GM18907 (cell line): ENCODE measurements at regions not wholly inside any gene's neighbourhood (a gene's known extent, or its start where the extent isn't known, plus 50 kb on each side); places are given as distances from the start of the nearest gene placed in this dataset.
"Not testable (repeated sequence)": the region's sequence is repeated elsewhere in the genome, so short reads cannot be mapped to it uniquely, and the experiment has no call there.

Source experiments
- ATAC-seq: cut with Tn5 transposase; IDR thresholded peaks from one replicate; pipeline ENCODE4 v1.9.1; 2021; ENCODE audit warnings: mild to moderate bottlenecking, moderate library complexity; ENCODE audit not compliant: unreplicated experiment

- no peak for ATAC-seq
Observed at GRCh38 chr5:67896311-67896929, 319.1 kb upstream of the PIK3R1 start.

DNA sequence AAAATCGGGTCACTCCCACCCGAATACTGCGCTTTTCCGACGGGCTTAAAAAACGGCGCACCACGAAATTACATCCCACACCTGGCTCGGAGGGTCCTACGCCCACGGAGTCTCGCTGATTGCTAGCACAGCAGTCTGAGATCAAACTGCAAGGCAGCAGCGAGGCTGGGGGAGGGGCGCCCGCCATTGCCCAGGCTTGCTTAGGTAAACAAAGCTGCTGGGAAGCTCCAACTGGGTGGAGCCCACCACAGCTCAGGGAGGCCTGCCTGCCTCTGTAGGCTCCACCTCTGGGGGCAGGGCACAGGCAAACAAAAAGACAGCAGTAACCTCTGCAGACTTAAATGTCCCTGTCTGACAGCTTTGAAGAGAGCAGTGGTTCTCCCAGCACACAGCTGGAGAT is 325.7 kb upstream of the PIK3R1 start:
- not testable (repeated sequence) for ATAC-seq

- no peak for ATAC-seq
Observed at GRCh38 chr5:67887748-67888161, 327.8 kb upstream of the PIK3R1 start.

- no peak for ATAC-seq
Observed at GRCh38 chr5:67886761-67887160, 328.8 kb upstream of the PIK3R1 start.

DNA sequence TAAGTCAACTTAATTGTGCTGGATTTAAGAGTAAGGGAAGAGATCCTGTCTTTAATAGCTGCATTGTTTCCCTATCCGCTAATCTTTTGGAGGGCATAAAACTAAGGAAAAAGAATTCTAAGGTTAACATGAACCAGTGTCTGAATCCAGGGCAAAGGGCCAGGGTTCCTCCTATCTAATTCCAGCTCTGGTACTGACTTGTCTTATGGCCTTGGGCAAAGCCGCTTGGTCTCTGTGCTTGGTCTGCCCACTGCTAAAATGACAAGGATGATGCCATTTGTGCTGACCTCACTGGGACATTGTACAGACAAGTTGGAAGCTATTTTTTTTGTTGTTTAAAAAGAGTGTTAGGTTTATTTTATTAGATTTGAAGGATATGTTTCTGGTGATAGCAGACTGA is 334.7 kb upstream of the PIK3R1 start:
- ATAC-seq: no peak

DNA sequence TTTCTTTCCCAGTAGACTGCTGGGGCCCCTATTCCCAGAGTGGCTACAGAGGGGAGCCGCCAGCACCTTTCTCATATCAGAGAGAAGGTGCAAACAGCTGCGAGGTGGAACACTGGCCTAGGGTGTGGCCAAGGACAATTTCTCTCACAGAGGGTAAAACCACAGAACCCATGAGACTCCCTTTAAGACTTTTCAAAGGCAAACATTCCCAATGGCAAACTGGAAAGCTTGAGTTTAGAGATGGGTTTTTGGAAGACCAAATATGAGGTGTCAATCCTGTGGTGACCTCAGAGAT is 335.1 kb upstream of the PIK3R1 start:
- no peak for ATAC-seq

- ATAC-seq: no peak
Observed at GRCh38 chr5:67879620-67880510, 335.7 kb upstream of the PIK3R1 start.

DNA sequence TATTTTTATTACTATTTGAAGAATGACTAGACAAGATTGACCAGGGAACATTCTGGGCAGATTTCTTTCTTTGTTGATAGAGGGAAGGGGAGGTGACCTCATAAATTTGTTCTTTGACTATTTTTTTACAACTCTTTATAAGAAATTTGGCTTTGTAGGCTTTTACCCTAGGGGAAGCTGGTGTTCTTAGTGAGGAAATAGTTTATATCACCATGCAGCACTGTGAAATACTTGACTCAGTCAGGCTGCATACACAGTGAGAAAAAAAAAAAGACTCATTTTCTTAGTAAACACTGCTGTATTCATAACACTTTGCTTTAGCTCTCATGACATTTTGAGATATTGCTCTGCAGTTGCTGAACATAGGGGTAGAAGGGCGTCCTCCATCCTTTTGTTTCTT is 336.6 kb upstream of the PIK3R1 start:
- no peak for ATAC-seq

DNA sequence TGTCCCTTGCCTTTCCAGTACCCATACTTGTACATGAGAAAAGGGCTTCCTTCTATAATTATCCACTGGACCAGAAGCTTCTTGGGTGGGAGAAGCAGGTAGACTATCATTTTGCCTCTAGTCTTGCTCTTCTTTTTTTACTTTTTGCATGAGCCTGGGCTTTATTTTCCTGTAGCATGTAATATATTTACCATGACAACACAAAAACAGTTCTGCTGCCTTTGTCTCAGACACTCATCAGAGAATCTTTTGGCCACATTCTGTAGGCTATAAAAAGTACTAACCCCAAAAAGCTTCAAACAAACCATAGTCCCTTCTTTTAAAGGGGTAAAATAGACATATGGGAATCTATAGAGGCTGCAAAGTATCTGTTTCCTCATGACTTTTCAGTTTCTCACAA is 339.2 kb upstream of the PIK3R1 start:
- no peak for ATAC-seq

DNA sequence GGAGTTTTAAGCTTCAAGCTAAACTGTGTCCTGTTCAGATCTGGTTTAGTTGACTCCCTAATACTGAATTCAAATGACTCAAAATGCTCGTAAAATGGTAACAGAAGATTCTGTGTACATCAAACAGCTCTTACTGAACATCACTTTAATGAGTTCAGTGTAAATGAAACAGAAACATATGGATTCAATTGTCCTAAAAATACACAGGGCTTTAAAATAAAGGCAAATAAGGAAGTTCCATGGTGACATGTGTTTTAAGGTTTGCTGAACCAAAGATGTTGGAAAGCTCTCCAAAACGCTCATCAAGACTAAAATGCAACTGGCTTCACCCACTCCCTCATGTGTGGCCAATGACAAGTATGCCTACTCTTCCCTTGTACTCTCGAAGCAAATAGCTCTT is 340.0 kb upstream of the PIK3R1 start:
- ATAC-seq: no peak

DNA sequence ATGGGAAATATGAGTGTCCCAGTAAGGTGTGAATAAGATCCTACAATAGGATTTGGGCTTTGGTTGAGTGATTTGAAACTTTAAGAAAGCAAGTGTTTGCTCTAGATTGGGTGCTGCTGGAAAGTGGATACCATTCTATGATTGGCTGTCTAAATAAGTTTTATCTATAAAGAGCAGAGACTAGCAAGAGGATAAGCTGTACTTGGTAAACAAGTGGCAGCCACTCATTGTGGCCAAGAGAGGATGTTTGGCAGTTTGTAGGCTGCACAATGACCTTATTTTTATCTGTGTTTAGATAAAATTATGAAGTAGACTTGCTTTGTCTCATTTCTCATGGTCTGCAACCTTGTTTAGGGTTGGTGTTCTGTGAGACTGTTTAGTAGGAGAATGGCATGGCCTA is 341.6 kb upstream of the PIK3R1 start:
- ATAC-seq: no peak

DNA sequence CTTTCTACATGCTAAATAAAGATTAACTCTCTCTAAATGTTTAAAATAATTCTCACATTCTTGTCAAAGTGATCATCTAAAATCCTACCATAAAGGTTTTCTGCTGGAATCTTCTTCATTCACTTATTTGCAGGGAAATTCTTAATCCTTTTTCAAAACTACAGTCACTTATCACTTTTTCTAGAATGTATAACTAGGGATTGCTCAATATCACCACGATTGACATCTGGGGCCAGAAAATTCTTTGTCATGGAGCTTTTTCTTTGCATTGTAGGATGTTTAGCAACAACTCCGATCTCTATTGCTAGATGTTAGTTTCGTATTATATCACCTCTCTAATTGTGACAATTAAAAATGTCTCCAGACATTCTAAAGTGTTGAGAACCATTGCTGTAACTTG is 344.9 kb upstream of the PIK3R1 start:
- no peak for ATAC-seq

- not testable (repeated sequence) for ATAC-seq
Observed at GRCh38 chr5:67864335-67864734, 351.2 kb upstream of the PIK3R1 start.

- no peak for ATAC-seq
Observed at GRCh38 chr5:67858471-67859031, 357.0 kb upstream of the PIK3R1 start.

DNA sequence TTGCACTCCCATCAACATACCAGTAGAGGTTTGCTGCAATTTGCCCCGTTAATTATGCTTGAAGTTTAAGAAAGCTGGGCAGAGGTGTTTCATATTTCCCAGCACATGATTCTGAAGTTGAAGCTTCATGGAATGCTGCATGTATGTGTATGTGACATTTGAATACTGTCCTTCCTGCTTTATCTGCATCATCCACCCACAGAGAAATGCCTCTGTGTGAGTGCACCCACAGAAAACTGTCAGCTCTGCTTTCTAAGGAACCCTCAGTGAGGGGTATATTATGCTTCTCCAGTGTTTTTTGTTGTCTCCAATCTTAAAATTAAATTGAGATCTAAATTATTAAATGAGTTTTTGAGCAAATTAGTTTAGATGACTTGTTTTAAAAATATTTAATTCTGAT is 358.1 kb upstream of the PIK3R1 start:
- ATAC-seq: no peak

- no peak for ATAC-seq
Observed at GRCh38 chr5:67855523-67855922, 360.0 kb upstream of the PIK3R1 start.

DNA sequence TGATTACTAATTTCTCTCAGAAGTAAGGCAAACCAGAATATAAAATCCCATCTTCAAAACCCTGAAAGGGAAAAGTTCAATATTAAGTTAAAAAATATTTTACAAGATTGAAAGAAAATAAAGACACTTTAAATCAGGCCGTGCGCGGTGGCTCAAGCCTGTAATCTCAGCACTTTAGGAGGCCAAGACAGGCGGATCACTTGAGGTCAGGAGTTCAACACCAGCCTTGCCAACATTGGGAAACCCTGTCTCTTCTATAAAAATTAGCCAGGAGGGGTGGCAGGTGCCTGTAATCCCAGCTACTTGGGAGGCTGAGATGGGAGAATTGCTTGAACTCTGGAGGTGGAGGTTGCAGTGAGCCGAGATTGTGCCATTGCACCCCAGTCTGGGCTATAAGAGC is 364.6 kb upstream of the PIK3R1 start:
- ATAC-seq: not testable (repeated sequence)

DNA sequence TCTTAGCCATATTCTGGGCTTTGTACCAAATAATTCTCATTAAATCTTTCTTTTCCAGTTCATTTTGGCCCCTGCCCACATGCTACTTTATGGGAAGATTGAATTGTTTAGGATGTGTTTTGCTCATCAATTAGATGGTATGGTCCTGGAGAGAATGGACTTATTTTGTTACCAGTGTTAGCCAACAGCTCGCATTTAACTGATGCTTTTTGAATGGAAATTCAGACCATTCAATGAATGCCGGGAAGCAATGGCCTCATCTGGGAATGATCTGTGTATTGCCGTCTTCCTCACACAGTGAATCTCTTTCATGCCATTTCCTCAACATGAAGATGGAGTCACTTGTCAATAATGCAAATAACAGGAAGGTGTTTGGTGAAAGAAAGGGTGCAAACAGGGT is 370.6 kb upstream of the PIK3R1 start:
- no peak for ATAC-seq

GRCh38 chr5:67842806-67843205 is 372.8 kb upstream of the PIK3R1 start:
- no peak for ATAC-seq

- ATAC-seq: not testable (repeated sequence)
Observed at GRCh38 chr5:67837225-67837624, 378.3 kb upstream of the PIK3R1 start.

DNA sequence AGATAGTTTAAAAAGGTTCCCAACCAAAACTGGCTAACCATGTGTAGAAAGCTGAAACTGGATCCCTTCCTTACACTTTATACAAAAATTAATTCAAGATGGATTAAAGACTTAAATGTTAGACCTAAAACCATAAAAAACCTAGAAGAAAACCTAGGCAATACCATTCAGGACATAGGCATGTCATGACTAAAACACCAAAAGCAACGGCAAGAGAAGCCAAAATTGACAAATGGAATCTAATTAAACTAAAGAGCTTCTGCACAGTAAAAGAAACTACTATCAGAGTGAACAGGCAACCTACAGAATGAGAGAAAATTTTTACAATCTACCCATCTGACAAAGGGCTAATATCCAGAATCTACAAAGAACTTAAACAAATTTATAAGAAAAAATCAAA is 379.1 kb upstream of the PIK3R1 start:
- not testable (repeated sequence) for ATAC-seq

DNA sequence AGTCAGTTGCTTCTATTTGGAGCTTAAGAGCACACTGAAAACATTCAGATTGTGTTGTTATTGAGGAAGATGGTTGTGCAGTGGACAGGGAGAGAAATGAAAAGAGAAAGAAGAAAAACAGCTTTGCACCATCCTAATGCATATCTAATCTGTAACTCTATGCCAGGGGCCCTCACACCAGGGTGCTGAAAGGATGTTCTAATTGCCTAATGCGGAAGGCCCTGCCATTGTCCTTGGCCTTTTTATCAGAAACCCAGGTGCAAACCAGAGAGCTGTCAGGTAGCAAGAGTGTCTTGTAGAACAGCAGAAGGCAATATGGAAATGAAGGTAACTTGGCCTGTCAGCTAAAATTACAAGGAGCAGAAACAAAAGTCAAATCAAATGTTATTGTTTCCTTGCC is 384.5 kb upstream of the PIK3R1 start:
- ATAC-seq: no peak
